Epithelial cell of esophagus (primary cell): ENCODE measurements at regions not wholly inside any gene's neighbourhood (a gene's known extent, or its start where the extent isn't known, plus 50 kb on each side); places are given as distances from the start of the nearest gene placed in this dataset.
"Not testable (repeated sequence)": the region's sequence is repeated elsewhere in the genome, so short reads cannot be mapped to it uniquely, and the experiment has no call there.

ENCODE experiments used
- DNase-seq: peaks from one replicate; pipeline ENCODE4 v3.0.0; 2010; ENCODE audit warnings: low read depth
- H3K4me3 ChIP-seq: 2 replicates; pipeline ENCODE4 v1.5.1; 2011; ENCODE audit warnings: mild to moderate bottlenecking, low read length, control low read depth
- CTCF ChIP-seq: IDR thresholded peaks from 2 replicates; pipeline ENCODE4 v1.5.1; 2011; ENCODE audit warnings: low read depth, mild to moderate bottlenecking, low read length, control low read depth, inconsistent platforms; ENCODE audit not compliant: insufficient read depth; ENCODE audit errors: missing control alignments

- no peak overlapping the region for H3K4me3 ChIP-seq
- TF ChIP-seq CTCF: no peak
- DNase-seq: no peak
Observed at GRCh38 chr3:107001635-107002034, 375.6 kb upstream of the CCDC54 start.

- DNase-seq, H3K4me3 ChIP-seq: not testable (repeated sequence)
Observed at GRCh38 chr3:107005352-107005751, 371.9 kb upstream of the CCDC54 start.

GRCh38 chr3:107008213-107008612, 369.0 kb upstream of the CCDC54 start:
- no peak overlapping the region for H3K4me3 ChIP-seq
- no peak for DNase-seq
- no peak for TF ChIP-seq CTCF

GRCh38 chr3:107013641-107014040, 363.6 kb upstream of the CCDC54 start:
- no peak overlapping the region for H3K4me3 ChIP-seq
- TF ChIP-seq CTCF: no peak
- no peak for DNase-seq

GRCh38 chr3:107024551-107025026, 352.6 kb upstream of the CCDC54 start:
- DNase-seq: no peak
- no peak for TF ChIP-seq CTCF

GRCh38 chr3:107025961-107026360, 351.3 kb upstream of the CCDC54 start:
- no peak for DNase-seq
- TF ChIP-seq CTCF: no peak

More at GRCh38 chr3:107024551-107025026, 352.6 kb upstream of the CCDC54 start:
- H3K4me3 ChIP-seq: no peak overlapping the region

GRCh38 chr3:107028086-107028485, 349.2 kb upstream of the CCDC54 start:
- no peak overlapping the region for H3K4me3 ChIP-seq
- no peak for TF ChIP-seq CTCF
- DNase-seq: no peak

More at GRCh38 chr3:107025961-107026360, 351.3 kb upstream of the CCDC54 start:
- H3K4me3 ChIP-seq: no peak overlapping the region
